ENCODE measurements at regions not wholly inside any gene's neighbourhood (a gene's known extent, or its start where the extent isn't known, plus 50 kb on each side); places are given as distances from the start of the nearest gene placed in this dataset.

DNA sequence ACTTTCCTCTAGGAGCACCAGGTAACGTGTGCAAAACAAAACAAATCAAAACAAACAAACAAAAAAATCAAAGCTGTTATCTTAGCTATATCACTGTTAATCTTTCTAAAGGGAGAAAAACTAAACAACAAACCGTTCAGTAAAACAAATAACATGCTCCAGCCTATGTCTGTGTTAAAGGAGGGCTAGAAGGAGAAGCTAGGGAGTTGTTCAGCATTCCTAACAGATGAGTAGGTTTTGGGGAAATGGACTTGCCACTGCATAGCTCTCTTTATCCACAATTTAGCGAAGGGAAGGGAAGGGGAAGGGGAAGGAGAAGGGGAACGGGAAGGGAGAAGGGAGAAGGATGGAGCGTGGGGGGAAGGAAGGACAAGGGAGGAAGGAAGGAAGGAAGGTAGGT is 134.2 kb upstream of the AKR1E2 start:
- H3K4me3 ChIP-seq (ENCODE audit: low read depth, low read length) = no peak overlapping the region
- POLR2A ChIA-PET = interaction anchor here (0.5 to 1.3 kb wide), 2 partner anchors 9 to 906 kb away, joined by 4 to 5 read pairs; partner anchors contain the start of gene KLF6
- CTCF ChIA-PET = interaction anchor here (0.7 to 2.0 kb wide), 4 partner anchors 9 to 76 kb away, joined by 3 to 4 read pairs (median 4); no protein-coding TSS in a partner anchor
- DNase-seq (ENCODE audit: low read depth, low spot score) = no peak
- TF ChIP-seq, protein P1, sequence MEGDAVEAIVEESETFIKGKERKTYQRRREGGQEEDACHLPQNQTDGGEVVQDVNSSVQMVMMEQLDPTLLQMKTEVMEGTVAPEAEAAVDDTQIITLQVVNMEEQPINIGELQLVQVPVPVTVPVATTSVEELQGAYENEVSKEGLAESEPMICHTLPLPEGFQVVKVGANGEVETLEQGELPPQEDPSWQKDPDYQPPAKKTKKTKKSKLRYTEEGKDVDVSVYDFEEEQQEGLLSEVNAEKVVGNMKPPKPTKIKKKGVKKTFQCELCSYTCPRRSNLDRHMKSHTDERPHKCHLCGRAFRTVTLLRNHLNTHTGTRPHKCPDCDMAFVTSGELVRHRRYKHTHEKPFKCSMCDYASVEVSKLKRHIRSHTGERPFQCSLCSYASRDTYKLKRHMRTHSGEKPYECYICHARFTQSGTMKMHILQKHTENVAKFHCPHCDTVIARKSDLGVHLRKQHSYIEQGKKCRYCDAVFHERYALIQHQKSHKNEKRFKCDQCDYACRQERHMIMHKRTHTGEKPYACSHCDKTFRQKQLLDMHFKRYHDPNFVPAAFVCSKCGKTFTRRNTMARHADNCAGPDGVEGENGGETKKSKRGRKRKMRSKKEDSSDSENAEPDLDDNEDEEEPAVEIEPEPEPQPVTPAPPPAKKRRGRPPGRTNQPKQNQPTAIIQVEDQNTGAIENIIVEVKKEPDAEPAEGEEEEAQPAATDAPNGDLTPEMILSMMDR (IDR thresholded peaks at IDR 0.05; ENCODE audit: insufficient read depth, low read length, missing control alignments) = no peak

DNA sequence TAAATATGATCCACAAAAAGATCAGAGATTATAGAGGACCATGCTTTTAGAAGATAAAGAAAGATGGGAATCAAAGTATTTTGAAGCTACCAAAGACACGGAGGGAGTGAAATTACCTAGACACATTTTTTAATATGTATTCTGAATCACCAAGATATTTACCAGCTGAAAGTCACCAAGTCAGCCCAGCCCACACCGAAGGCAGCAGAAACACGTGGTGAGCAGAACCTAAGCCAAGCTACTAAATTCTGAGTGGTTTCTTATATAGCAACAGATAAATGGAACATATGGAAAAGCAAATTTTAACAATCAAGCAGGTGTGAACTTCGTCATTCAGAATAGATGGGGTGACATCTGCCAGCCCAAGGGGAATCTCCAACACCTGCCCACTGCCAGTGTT is 134.7 kb upstream of the AKR1E2 start:
- DNase-seq (ENCODE audit: low read depth, low spot score) = no peak
- TF ChIP-seq, protein P1 (IDR thresholded peaks at IDR 0.05; ENCODE audit: insufficient read depth, low read length, missing control alignments) = no peak
- ChIA-PET CTCF (interaction anchor here (0.9 to 2.0 kb wide), 3 partner anchors 9 to 35 kb away, joined by 3 to 4 read pairs (median 4); no protein-coding TSS in a partner anchor), POLR2A (interaction anchor here (0.5 to 1.3 kb wide), 2 partner anchors 9 to 906 kb away, joined by 4 to 5 read pairs; partner anchors contain the start of gene KLF6)
- H3K4me3 ChIP-seq (ENCODE audit: low read depth, low read length) = no peak overlapping the region

DNA sequence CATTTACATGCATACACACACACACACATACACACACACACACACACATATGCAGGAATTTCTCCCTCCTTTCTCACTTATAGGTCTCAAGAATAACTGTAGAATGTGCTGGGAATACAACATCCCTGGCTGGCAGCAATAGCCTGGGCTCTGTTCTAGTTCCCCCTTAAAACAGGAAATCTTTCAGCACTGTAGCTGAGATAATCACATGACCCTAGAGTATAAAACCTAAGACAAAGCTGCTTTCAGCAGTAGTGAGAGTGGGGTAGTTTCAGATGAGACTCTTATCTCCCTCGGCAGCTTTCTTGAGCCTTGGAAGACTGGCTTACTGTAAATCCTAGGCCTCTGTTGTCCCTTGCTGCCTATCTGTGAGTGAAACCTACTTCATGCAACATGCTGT is 137.4 kb upstream of the AKR1E2 start:
- POLR2A ChIA-PET = no interaction called here
- CTCF ChIA-PET = interaction anchor here (0.9 kb wide), 1 partner anchor 32 kb away, joined by 3 read pairs; no protein-coding TSS in a partner anchor
- no peak overlapping the region for H3K4me3 ChIP-seq (ENCODE audit: low read depth, low read length)
- TF ChIP-seq, protein P1 (IDR thresholded peaks at IDR 0.05; ENCODE audit: insufficient read depth, low read length, missing control alignments) = no peak
- no peak for DNase-seq (ENCODE audit: low read depth, low spot score)

DNA sequence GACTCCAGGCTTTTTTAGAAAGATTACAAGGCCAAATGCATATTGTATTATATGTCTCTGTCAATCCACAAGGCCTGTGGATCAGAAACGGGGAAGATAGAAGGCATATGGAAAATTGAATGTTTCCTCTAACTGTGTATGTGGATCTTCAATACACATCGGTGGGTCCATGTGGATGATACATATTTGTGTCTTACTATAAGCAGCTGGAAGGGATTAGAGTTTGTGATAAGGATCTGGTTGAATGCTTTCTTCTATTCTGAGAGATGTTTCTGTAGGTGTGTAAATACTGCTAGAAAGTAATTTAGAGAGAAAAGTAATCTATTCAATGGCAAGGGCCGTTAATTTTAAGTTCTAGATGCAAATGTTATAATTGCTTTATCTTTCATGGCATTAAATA is 137.8 kb upstream of the AKR1E2 start:
- DNase-seq (ENCODE audit: low read depth, low spot score) = no peak
- H3K4me3 ChIP-seq (ENCODE audit: low read depth, low read length) = no peak overlapping the region
- CTCF ChIA-PET = interaction anchor here (0.9 kb wide), 1 partner anchor 31 kb away, joined by 3 read pairs; no protein-coding TSS in a partner anchor
- POLR2A ChIA-PET = no interaction called here
- TF ChIP-seq, protein P1 (IDR thresholded peaks at IDR 0.05; ENCODE audit: insufficient read depth, low read length, missing control alignments) = no peak

DNA sequence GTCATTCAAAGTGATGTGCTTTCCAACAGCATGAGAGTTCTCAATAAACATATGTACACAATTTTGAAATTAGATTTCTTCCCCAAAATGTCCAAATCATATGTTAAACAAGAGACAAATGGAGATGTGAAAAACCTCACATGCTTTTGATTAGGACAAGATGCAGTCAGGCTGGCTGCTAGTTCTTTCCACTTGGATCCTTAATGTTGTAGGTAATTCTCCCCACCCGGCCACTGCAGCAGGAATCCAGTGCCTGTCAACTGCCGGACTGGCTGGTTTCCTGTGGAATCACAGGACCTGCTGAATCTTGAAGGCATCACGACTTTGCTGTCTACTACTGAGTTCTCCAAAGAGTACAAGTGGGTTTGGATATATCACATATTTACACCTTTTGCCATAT is 138.6 kb upstream of the AKR1E2 start:
- TF ChIP-seq, protein P1 (IDR thresholded peaks at IDR 0.05; ENCODE audit: insufficient read depth, low read length, missing control alignments) = no peak
- POLR2A ChIA-PET = no interaction called here
- CTCF ChIA-PET = no interaction called here

DNA sequence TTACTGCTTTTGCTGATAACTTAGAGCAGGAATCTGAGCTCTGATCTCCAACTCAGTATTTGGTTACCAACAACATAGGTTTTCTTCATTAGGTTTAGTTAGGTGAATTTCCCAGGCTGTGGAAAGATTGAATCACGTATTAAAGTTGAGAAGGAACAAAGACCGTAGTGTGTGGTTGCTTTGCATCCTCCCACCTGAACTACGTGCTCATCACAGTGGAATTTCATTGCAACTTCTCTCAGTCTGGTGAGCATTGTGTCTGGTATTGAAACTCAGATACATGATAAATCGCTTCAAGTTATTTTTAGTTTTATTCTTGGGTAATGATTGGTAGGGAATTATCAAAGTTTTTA is 139.4 kb upstream of the AKR1E2 start:
- no peak overlapping the region for H3K4me3 ChIP-seq (ENCODE audit: low read depth, low read length)
- ChIA-PET POLR2A (no interaction called here), CTCF (interaction anchor here (1.2 kb wide), 1 partner anchor 80 kb away, joined by 3 read pairs; no protein-coding TSS in a partner anchor)
- no peak for DNase-seq (ENCODE audit: low read depth, low spot score)
- TF ChIP-seq, protein P1 (IDR thresholded peaks at IDR 0.05; ENCODE audit: insufficient read depth, low read length, missing control alignments) = no peak

More for the DNA sequence above, 138.6 kb upstream of the AKR1E2 start:
- DNase-seq (ENCODE audit: low read depth, low spot score) = no peak
- no peak overlapping the region for H3K4me3 ChIP-seq (ENCODE audit: low read depth, low read length)

Measured in AG04449 (cell line).